ENCODE measurements at regions not wholly inside any gene's neighbourhood (a gene's known extent, or its start where the extent isn't known, plus 50 kb on each side); places are given as distances from the start of the nearest gene placed in this dataset.

GRCh38 chr11:116420030-116420429, 352.8 kb downstream of the BUD13 start:
- no peak for DNase-seq (ENCODE audit: low read depth in 2 of 3, low spot score in 2 of 3)

GRCh38 chr11:116418388-116419041, 354.3 kb downstream of the BUD13 start:
- no peak for DNase-seq (ENCODE audit: low read depth in 2 of 3, low spot score in 2 of 3)

- no peak for DNase-seq (ENCODE audit: low read depth in 2 of 3, low spot score in 2 of 3)
Observed at GRCh38 chr11:116416852-116417251, 355.9 kb downstream of the BUD13 start.

GRCh38 chr11:116415095-116415494, 357.7 kb downstream of the BUD13 start:
- DNase-seq (ENCODE audit: low read depth in 2 of 3, low spot score in 2 of 3): no peak

GRCh38 chr11:116414357-116414880, 358.4 kb downstream of the BUD13 start:
- DNase-seq (ENCODE audit: low read depth in 2 of 3, low spot score in 2 of 3): no peak

DNA sequence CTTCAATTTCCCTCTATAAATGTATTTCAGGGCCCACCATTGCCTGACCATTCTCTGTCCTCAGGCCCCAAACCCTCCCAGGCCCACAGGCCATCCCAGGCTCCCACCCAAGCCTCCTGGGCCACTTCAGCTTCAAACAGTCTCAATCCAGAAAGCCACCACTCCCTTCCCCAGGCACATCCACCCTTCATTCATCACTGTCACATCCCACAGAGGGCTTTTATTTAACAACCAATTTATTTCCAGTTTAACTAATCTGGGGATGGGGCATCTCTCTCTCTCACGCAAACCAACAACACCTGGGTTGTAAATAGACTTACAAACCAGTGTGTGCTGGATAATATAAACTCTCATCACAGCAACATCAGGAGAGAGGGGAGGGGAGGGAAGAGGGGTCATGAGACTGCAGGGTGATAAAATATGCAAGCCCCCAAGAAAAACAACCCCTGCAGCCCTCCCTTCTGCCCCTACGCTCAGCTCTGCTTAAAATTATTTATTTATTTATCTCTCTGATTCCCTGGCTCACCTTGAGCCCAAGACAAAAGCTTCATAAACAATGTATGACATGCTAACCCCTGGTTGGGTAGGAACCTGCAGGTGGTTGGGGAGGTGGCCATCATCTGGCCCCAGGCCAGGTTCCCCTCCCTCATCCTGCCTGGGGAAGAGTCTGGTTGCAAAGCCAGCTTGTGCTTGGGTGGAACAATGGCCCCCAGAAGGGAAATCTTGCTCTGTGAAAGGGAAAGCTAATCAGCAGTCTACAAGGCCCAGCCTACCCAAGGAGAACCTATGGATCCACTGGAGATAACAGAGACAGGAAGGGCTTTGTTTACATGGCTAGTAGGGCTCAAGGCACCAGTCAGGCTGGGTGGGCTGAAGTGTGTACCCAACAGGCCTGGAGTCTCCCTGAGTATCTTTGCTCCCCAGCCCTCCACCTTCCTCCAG, 359.2 kb downstream of the BUD13 start:
- DNase-seq (ENCODE audit: low read depth in 2 of 3, low spot score in 2 of 3): no peak

GRCh38 chr11:116412118-116412889, 360.5 kb downstream of the BUD13 start:
- DNase-seq (ENCODE audit: low read depth in 2 of 3, low spot score in 2 of 3): no peak

- no peak for DNase-seq (ENCODE audit: low read depth in 2 of 3, low spot score in 2 of 3)
Observed at GRCh38 chr11:116409238-116409637, 363.5 kb downstream of the BUD13 start.

- DNase-seq (ENCODE audit: low read depth in 2 of 3, low spot score in 2 of 3): no peak
Observed at GRCh38 chr11:116406042-116406441, 366.7 kb downstream of the BUD13 start.

DNA sequence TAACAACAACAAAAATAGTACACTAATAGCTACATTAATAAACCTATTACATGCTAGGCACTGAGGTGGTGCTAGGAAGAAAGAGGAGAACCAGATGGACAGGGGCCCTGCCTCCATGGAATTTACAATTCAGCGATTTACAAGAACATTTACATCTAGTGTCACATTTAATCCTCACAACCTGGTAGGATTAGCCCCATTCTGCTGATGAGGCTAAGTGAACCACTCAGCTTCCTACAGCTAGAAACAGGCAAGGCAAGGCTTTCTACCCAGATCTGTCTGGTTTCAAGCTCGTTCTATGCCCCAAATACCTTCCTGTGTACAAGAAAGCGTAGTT, 368.4 kb downstream of the BUD13 start:
- no peak for DNase-seq (ENCODE audit: low read depth in 2 of 3, low spot score in 2 of 3)

DNA sequence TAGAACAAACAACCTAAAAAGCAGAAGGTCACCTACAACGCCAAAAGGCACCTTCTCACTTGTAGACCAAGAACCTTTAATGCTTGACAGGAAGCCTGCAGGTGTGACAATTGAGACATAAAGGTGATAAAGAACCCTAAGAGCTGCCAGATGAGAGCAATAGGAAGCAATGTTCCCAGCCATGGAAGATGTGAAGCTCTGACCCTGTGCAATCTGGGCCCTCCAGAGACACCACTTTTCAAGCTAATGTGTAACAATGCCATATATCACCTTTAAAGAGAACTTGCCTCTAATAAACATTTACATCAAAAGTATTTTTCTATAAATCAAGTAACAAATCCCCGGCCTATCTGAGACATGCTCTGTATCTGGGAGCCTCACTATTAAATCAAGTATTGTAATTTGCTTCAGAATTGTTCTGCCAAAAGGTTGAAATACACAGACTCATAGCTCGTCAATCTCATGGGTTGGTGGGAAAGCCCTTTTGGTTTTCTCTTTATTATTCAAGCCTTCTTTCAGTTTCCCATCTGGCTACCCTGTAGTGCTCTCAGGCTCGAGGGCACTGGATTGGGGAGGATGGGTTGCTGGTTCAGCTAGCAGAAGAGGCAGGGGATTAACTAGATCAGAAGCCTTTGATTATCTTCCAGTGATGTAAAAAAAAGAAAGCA, 368.9 kb downstream of the BUD13 start:
- no peak for DNase-seq (ENCODE audit: low read depth in 2 of 3, low spot score in 2 of 3)

GRCh38 chr11:116400081-116400480, 372.7 kb downstream of the BUD13 start:
- DNase-seq (ENCODE audit: low read depth in 2 of 3, low spot score in 2 of 3): no peak

DNA sequence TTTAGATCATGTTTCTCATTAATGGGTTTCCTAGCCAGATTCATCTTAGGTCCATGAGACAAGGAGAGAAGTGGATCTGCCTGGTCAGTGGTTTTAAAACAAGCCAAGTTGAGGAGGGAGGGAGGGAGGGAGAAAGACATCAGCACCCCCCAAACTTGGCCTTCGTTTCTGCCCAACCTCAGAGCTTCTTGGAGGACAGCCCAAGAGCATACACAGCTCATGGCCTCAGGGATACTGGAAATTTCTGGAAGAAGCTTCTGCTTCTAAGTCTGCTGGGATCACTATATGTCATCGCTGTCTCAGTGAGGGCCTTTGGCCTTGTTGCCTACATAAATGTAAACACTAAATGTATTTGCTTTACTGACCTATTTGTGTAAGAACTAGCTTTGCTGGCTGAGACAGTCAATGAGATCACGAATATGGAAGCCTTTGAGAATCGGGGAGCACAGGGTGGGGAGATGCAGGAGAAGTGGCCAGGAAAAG, 375.1 kb downstream of the BUD13 start:
- no peak for DNase-seq (ENCODE audit: low read depth in 2 of 3, low spot score in 2 of 3)

- no peak for DNase-seq (ENCODE audit: low read depth in 2 of 3, low spot score in 2 of 3)
Observed at GRCh38 chr11:116396331-116396730, 376.5 kb downstream of the BUD13 start.

- no peak for DNase-seq (ENCODE audit: low read depth in 2 of 3, low spot score in 2 of 3)
Observed at GRCh38 chr11:116394022-116394421, 378.8 kb downstream of the BUD13 start.

- DNase-seq (ENCODE audit: low read depth in 2 of 3, low spot score in 2 of 3): no peak
Observed at GRCh38 chr11:116390963-116391362, 381.8 kb downstream of the BUD13 start.

DNA sequence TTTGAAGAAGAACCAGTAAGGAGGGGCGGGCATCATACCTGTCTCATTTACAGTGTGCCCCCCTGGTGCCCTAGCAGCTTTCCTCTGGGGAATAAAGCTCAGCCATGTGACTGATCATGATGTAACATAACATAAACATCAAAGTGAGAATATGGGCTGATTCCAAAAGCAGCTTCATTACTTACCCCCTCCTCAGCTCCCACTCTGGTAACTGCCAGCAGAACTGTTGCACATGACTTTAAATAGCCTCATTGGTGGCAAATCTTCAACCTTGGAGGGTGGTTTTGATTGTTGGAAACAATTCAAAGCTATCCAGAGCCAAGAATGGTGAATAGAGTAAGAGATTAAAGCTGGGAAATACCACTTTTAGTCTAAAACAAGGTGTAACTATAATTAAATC, 384.6 kb downstream of the BUD13 start:
- no peak for DNase-seq (ENCODE audit: low read depth in 2 of 3, low spot score in 2 of 3)

GRCh38 chr11:116387641-116388040, 385.1 kb downstream of the BUD13 start:
- DNase-seq (ENCODE audit: low read depth in 2 of 3, low spot score in 2 of 3): no peak

- DNase-seq (ENCODE audit: low read depth in 2 of 3, low spot score in 2 of 3): no peak
Observed at GRCh38 chr11:116386118-116386699, 386.6 kb downstream of the BUD13 start.

- DNase-seq (ENCODE audit: low read depth in 2 of 3, low spot score in 2 of 3): no peak
Observed at GRCh38 chr11:116384876-116385275, 387.9 kb downstream of the BUD13 start.

Data from activated CD8-positive, alpha-beta memory T cell treated with anti-CD3 and anti-CD28 coated beads for 48 hours (primary cell).